ENCODE measurements at regions not wholly inside any gene's neighbourhood (a gene's known extent, or its start where the extent isn't known, plus 50 kb on each side); places are given as distances from the start of the nearest gene placed in this dataset.
A peak's percentile ranks its signal among the peaks of the same experiment; 100 is the strongest.

- TF ChIP-seq GABPA (IDR thresholded peaks at IDR 0.05; ENCODE audit: low read depth) (no peak), REST (IDR thresholded peaks at IDR 0.05; ENCODE audit: insufficient replicate concordance, low read depth) (no peak), CTCF (IDR thresholded peaks at IDR 0.05; ENCODE audit: insufficient read depth, low read length) (no peak), POLR2AphosphoS5 (IDR thresholded peaks at IDR 0.05; ENCODE audit: low read depth) (no peak), SPI1 (IDR thresholded peaks at IDR 0.05; ENCODE audit: borderline replicate concordance, low read depth) (no peak)
- H3K27ac ChIP-seq (replicated peaks) = no peak overlapping the region
- peak; percentile 13 to 24 for DNase-seq (ENCODE audit: low read depth in 1 of 2, low spot score in 1 of 2)
- H3K27me3 ChIP-seq (ENCODE audit: insufficient read depth, poor library complexity, severe bottlenecking) = no peaks in the 10 kb centered on the region
- no peak overlapping the region for H3K4me3 ChIP-seq (replicated peaks; ENCODE audit: insufficient read depth, low read length)
Observed at GRCh38 chr2:20108655-20109396, 57.4 kb upstream of the LAPTM4A start.

GRCh38 chr2:20107776-20108175, 56.3 kb upstream of the LAPTM4A start:
- DNase-seq (ENCODE audit: low read depth in 1 of 2, low spot score in 1 of 2) = no peak
- H3K4me3 ChIP-seq (replicated peaks; ENCODE audit: insufficient read depth, low read length) = no peak overlapping the region
- H3K27me3 ChIP-seq (ENCODE audit: insufficient read depth, poor library complexity, severe bottlenecking) = no peaks in the 10 kb centered on the region
- no peak overlapping the region for H3K27ac ChIP-seq (replicated peaks)
- TF ChIP-seq GABPA (IDR thresholded peaks at IDR 0.05; ENCODE audit: low read depth) (no peak), SPI1 (IDR thresholded peaks at IDR 0.05; ENCODE audit: borderline replicate concordance, low read depth) (no peak), CTCF (IDR thresholded peaks at IDR 0.05; ENCODE audit: insufficient read depth, low read length) (no peak), POLR2AphosphoS5 (IDR thresholded peaks at IDR 0.05; ENCODE audit: low read depth) (no peak), REST (IDR thresholded peaks at IDR 0.05; ENCODE audit: insufficient replicate concordance, low read depth) (no peak)

- H3K27ac ChIP-seq (replicated peaks) = no peak overlapping the region
- TF ChIP-seq CTCF (IDR thresholded peaks at IDR 0.05; ENCODE audit: insufficient read depth, low read length) = no peak
- no peak for TF ChIP-seq POLR2AphosphoS5 (IDR thresholded peaks at IDR 0.05; ENCODE audit: low read depth)
- TF ChIP-seq SPI1 (IDR thresholded peaks at IDR 0.05; ENCODE audit: borderline replicate concordance, low read depth) = no peak
- no peak for TF ChIP-seq GABPA (IDR thresholded peaks at IDR 0.05; ENCODE audit: low read depth)
- no peak for TF ChIP-seq REST (IDR thresholded peaks at IDR 0.05; ENCODE audit: insufficient replicate concordance, low read depth)
- H3K27me3 ChIP-seq (ENCODE audit: insufficient read depth, poor library complexity, severe bottlenecking) = no peaks in the 10 kb centered on the region
- no peak overlapping the region for H3K4me3 ChIP-seq (replicated peaks; ENCODE audit: insufficient read depth, low read length)
- DNase-seq (ENCODE audit: low read depth in 1 of 2, low spot score in 1 of 2) = no peak
Observed at GRCh38 chr2:20107352-20107751, 55.9 kb upstream of the LAPTM4A start.
